NCI-H1436 (cell line): ENCODE measurements at regions not wholly inside any gene's neighbourhood (a gene's known extent, or its start where the extent isn't known, plus 50 kb on each side); places are given as distances from the start of the nearest gene placed in this dataset.
"Not testable (repeated sequence)": the region's sequence is repeated elsewhere in the genome, so short reads cannot be mapped to it uniquely, and the experiment has no call there.

ENCODE experiments used
- DNase-seq: peaks from one replicate; lab custom pipeline; 2025; lab: John Stamatoyannopoulos, UW

DNA sequence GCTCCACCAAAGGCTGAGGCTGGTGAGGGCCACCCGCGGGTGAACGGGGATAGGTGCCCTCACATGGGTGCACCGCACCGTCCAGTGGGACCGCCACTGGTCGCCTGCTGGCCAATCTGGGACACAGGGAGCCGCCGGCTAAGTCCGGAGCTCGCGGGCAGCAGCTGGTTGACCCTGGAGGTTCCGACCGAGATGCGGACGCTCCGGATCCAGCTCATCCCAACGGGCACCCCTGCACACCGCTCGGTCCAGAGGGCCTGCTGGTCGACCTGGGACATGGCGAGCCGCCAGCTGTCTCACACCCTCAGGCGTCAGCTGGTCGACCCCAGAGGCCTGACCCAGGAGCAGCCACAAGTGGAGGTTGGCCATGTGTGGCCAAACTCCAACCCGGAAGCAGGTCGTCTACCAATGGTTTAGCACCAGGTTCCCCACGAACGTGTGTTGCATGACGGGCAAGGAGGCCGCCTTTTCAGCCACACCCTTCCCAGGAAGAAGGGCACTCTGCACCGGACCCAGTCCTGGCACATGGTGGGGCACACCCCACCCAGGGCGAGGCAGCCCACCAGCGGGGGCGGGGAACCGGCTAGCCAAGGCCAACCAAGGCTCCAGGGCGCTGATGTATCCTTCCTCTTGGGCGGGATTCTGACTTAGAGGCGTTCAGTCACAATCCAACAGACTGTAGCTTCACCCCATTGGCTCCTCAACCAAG lies 746.0 kb upstream of the DEFB115 start:
- DNase-seq, result no peak

GRCh38 chr20:30513050-30513628 lies 744.3 kb upstream of the DEFB115 start:
- no peak for DNase-seq

- not testable (repeated sequence) for DNase-seq
Observed at GRCh38 chr20:30515915-30516314, 741.5 kb upstream of the DEFB115 start.

DNA sequence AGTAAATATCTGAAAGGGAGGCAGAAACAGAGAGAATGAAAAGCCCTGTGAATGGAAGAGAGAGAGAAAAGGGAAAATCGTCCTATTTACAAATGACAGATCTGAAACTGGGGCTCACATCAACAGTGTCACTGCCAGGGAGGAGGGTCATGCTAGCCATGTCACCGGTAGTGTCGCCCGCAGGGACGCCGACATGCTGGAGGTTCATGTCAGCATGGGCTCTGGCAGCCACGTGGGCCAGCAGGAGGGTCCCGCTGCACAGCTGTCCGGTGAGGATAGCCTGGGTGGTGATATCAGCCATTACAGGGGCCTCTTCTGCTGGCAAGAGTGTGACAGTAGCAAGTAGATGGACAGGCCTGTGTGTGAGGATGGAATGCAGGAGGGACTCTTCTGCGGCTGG lies 738.6 kb upstream of the DEFB115 start:
- DNase-seq, result not testable (repeated sequence)

- DNase-seq, result not testable (repeated sequence)
Observed at GRCh38 chr20:30521686-30522415, 735.6 kb upstream of the DEFB115 start.

- DNase-seq, result not testable (repeated sequence)
Observed at GRCh38 chr20:30524155-30524554, 733.3 kb upstream of the DEFB115 start.

DNA sequence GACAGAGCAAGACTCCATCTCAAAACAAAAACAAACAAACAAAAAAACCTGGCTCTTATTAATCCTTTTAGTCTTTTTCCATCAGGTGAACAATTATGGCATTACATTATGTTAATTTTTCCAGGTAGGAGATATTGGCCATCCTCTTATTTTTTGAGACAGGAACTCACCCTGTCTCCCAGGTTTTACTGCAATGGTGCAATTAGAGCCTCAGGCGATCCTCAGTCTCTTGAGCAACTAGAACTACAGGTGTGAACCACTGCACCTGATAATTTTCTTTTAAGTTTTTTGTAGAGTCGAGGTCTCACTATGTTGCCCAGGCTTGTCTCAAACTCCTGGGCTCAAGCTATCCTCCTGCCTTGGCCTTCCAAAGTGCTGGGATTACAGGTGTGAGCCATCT lies 732.7 kb upstream of the DEFB115 start:
- DNase-seq, result not testable (repeated sequence)

DNA sequence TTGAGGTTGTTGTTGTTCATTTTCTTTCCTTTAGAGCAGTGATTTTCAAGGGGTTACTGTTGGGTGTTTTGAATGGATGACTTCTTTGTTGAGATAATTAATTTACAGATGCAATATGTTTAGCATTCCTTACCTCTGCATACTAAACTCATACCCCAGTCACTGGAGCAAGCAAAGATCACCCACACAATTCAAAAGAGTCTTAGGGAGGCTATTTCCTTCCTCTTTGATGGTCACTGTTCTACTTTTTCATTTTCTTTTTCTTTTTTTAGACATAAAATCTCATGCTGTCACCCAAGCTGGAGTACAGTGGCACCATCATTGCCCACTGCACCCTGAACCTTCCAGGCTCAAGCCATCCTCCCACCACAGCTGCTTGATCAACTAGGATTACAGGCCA lies 723.8 kb upstream of the DEFB115 start:
- not testable (repeated sequence) for DNase-seq

GRCh38 chr20:30537459-30537858 lies 720.0 kb upstream of the DEFB115 start:
- DNase-seq, result not testable (repeated sequence)

DNA sequence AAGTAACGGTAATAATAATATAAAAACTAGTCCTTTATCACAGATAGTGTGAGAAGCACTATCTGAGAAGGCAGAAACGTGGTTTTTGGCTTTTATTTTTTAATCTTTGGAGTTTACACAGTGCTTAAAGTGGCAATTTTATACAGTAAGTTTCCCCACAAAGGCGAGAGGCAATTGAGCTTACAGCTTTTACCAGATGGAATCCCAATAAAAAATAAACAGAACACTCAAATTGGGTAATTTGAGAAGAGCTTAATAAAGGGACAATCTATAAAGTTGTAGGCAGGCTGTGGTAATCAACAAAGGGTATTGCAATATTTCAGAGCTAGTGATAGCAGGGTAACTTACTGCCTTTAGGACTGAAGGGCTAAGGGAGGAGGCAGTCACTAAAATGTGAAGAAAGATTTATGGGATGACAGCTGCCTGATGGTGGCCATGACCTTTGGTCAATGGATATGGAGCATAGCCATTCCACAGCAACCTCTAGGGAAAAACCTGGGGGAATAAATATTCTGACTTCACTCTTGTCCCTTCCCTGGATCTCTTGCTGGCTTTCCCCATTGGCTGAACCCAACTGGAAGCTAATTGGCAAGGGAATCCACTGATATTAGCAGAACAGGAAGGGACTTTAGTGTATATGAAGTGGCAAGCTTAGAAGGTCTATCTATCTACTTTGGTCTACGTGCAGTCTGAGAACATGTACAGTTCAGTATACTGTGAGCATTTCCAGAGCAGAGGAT lies 717.0 kb upstream of the DEFB115 start:
- not testable (repeated sequence) for DNase-seq

GRCh38 chr20:30551236-30551635 lies 706.2 kb upstream of the DEFB115 start:
- DNase-seq, result not testable (repeated sequence)

DNA sequence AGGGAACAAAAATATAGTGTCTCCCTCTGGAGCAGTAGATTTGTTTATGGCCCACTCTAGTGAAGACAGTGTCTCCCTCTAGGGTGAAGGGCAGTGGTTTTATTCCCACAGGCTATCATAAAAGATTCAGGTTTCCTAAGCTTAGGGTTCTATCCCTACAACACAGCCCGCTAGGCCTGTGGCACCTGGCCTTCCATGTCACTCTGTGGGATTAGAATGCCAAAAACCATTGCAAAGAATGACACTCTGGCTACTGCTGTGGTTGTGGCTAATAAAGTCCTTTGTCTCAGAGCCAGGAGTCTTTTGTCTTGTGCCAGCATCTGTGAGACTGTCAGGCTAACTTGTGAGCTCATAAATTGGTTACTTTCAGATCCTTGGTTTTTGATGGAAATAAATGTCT lies 700.7 kb upstream of the DEFB115 start:
- DNase-seq, result not testable (repeated sequence)

DNA sequence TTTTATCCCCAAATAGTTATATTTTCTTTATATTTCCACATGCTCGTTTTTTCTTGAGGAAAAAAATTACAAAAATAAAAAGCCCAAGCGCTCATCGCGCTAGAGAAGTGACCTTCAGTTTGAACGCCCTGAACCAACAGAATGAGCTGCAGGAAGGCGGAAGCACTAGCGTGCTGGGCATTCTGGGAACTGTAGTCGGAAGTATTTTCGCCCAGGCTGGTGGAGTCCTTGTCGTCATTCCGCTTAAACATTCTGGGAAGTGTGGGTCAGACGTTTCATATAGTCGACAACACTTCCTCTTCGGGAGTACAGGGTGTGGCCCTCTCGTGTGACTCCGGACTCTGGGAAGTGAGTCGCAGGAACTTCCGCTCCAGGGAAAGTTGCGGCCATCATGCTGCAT lies 692.4 kb upstream of the DEFB115 start:
- not testable (repeated sequence) for DNase-seq

DNA sequence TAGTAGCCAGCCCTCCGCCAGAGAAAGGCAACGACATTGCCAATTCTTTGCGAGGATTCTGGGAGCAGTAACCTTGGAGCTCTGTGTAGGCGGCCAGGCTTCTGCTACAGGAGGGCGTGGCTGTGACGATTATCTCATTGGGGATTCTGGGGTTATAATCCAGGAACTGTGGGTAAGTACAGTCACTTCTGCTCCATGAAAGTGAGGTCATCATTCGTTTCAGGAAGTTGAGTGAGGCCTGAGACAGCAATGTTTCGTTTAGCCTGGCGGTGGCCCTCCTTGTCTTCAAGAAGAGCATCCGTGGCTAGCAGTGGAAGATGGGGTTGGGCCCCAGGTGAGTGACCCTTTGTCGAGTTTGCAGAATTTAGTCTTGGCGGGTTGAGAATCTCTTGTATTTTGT lies 687.6 kb upstream of the DEFB115 start:
- DNase-seq, result not testable (repeated sequence)

DNA sequence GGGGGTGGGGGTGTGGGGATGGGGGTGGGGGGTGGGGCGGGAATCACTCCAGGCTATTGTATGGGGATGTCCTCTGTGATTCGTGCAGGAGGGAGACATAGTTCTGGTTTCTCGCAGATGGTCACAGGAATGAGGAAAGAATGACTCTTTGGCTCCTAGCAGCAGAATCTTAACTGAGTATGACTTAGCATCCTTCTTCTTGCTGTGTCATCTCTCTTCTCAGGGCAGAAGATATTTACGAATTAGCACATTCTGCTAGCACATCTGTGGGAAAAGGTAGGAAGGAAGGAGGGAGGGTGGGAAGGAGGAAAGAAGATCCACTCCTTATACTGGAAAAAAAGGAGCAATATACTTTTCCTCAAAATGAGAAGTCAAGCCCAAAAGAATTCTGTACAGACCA lies 686.8 kb upstream of the DEFB115 start:
- not testable (repeated sequence) for DNase-seq

DNA sequence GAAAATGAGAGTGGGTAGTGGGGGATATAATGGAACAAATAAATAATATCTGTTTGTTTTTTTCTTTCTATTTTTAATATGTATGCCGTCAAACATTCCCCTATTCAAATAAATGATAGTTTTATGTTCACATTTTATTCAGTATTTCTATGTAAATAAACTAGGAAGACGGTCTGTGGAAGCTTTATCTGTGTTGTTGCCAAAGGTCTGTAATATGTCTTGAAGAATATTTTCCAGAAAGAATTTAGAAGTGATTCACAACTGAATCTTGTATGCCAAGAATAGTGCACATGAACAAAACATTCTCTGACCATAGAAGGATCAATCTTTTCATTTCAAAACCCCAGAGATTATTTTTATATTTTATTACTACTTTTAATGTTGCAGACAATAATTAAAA lies 683.1 kb upstream of the DEFB115 start:
- DNase-seq, result not testable (repeated sequence)

DNA sequence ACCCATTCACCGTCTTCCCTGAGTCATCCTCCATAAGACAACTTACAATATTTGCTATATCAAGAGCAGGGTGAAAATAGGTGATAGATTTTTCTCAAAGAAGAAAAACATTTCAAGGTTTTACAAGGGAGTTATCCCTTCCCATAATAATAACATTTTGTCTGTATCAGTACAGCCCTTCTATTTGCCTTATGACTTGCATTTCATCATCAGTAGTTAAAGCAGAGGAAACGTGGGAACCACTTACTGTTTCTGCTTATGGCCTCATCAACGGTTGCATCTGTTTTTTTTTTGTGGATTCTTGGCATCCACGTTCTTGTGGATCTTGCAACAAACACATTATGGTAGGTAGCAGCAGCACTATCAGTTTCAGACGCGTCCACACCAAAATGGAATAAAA lies 678.4 kb upstream of the DEFB115 start:
- not testable (repeated sequence) for DNase-seq

GRCh38 chr20:30579824-30580438 lies 677.5 kb upstream of the DEFB115 start:
- not testable (repeated sequence) for DNase-seq

- DNase-seq, result not testable (repeated sequence)
Observed at GRCh38 chr20:30581839-30582238, 675.6 kb upstream of the DEFB115 start.

- DNase-seq, result not testable (repeated sequence)
Observed at GRCh38 chr20:30584403-30584802, 673.1 kb upstream of the DEFB115 start.

GRCh38 chr20:30585244-30585796 lies 672.1 kb upstream of the DEFB115 start:
- not testable (repeated sequence) for DNase-seq
